Activated CD4-positive, alpha-beta T cell treated with anti-CD3 and anti-CD28 coated beads, Interleukin-2, amount 50 U/mL, for 16 hours (primary cell): ENCODE measurements at regions not wholly inside any gene's neighbourhood (a gene's known extent, or its start where the extent isn't known, plus 50 kb on each side); places are given as distances from the start of the nearest gene placed in this dataset.
"Not testable (repeated sequence)": the region's sequence is repeated elsewhere in the genome, so short reads cannot be mapped to it uniquely, and the experiment has no call there.

Experiments used
- DNase-seq: peaks from one replicate; pipeline ENCODE4 v3.0.0-alpha.2; 2020

DNA sequence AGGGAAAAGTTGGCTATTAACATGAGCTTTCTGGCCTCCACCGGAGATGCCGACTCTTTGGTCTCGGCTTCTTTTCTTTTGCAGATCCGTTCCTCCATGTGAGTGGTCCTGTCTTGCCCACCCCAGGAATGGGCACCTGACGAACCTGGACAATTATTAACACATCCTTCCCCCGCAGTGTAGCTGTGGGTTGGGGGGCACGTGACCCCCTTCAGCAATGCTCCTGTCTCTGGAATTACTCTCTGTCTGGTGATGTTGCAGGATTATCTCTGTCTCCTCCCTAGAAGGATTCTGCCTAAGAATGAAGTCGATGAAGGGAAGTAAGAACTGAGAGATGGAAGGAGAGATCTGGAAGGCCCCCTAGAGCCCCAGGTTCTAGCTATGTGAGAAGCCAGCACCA lies 115.2 kb upstream of the NPAS2 start:
- DNase-seq: no peak

DNA sequence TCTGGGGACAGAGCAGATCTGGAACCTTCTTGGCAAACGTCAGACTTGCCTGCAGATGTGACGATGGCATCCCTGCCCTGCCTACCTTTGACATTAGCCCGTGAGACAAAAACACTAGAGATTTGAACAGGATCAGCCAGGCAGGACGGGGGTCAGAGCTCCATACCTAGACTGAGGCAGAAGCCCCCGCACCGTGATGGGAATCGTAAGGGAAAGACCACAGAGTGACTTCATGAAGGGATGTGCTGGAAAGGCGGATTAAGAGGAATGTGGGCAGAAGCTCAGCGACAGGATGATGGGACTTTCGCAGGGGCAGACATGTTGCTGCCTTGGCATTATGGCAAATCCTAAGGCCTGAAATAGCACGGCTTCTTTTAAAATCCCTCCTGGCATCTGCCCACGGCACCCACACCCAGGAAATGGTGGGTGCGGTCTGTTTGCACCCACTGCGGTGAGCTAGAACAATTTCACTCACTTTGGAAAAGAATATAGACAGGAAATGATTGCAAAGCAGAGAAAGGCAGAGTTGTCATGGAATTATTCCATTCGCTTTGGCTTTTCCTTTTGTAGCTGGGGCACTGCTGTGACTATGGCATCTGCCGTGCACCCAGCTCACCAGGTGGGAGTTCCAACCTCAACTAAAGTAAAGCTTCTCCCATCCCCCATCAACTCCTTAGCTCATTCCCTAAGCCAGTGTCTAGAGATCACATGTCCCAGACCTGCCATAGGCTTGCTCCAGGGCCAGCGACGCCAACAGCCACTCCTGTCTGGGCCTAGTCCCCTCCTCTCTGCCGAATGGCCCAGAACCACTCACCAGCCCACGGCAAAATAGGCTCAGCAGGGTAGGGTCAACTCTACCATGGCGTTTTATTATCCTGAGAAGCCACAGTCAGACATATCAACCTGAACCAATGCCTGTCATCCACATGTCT lies 112.7 kb upstream of the NPAS2 start:
- DNase-seq: no peak

DNA sequence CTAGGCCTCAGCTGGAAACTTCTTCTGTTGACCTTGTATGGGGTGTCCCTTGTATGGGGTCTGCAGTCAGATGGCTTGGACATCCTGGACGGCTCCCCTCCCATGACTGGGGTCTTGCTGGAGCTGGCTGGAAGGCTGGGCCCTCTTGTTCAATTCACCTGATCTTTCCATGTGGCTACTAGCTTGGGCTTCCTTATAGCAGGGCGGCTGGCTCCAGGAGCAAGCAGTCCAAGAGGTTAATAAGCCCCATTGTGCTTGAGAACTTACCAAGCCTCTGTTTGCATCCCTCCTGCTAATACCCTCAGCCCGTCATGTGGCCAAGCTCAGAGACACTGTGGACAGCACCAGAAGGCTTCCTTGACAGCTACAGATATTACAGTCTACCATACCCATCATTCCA lies 111.6 kb upstream of the NPAS2 start:
- no peak for DNase-seq

DNA sequence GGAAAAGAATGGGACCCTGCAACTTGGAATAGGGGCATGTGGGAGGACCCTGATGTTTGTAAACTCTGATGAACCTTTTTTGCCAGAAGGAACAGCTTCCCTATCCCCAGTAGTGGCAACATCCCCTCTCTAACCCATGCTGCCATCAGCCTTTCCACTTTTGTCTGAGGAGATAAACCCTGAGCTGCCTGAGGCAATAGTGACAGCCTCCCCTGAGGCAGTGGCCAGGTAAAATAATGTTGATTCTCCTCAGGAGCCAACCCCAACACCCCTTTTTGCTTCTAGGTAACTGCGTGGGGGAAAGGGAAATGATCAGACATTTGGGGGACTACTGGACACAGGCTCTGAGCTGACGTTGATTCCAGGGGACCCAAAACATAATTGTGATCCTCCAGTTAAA lies 106.8 kb upstream of the NPAS2 start:
- DNase-seq: no peak

DNA sequence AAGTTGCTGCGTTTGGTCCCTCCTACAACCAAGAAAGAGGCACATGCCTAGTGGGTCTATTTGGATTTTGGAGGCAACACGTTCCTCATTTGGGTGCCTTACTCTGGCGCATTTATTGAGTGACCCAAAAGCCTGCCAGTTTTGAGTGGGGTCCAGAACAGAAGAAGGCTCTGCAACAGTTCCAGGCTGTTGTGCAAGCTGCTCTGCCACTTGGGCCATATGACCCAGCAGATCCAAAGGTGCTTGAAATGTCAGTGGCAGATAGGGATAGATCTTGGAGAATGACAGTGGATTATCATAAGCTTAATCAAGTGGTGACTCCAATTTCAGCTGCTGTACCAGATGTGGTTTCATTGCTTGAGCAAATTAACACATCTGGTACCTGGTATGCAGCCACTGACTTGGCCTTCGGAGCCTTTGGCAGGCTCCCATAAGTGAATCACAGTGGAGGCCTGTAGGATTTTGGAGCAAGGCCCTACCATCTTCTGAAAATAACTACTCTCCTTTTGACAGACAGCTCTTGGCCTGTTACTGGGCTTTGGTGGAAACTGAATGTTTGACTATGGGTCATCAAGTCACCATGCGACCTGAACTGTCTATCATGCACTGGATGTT lies 105.4 kb upstream of the NPAS2 start:
- DNase-seq: not testable (repeated sequence)

DNA sequence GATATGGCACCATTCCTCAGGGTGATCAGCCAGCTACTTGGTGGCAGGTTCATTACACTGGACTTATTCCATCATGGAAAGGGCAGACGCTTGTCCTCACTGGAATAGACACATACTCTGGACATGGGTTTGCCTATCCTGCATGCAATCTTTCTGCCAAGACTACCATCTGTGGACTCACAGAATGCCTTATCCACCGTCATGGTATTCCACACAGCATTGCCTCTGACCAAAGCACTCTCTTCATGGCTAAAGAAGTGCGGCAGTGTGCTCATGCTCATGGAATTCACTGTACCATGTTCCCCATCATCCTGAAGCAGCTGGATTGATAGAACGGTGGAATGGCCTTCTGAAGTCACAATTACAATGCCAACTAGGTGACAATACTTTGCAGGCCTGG lies 104.1 kb upstream of the NPAS2 start:
- DNase-seq: not testable (repeated sequence)

DNA sequence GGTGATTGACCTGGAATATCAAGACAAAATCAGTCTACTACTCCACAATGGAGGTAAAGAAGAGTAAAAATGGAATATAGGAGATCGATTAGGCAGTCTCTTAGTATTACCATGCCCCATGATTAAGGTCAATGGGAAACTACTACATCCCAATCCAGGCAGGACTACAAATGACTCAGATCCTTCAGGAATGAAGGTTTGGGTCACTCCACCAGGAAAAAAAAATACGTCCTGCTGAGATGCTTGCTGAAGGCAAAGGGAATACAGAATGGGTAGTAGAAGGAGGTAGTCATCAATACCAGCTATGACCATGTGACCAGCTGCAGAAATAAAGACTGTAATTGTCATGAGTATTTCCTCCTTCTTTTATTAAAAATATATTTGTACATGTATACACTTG lies 103.4 kb upstream of the NPAS2 start:
- DNase-seq: no peak

DNA sequence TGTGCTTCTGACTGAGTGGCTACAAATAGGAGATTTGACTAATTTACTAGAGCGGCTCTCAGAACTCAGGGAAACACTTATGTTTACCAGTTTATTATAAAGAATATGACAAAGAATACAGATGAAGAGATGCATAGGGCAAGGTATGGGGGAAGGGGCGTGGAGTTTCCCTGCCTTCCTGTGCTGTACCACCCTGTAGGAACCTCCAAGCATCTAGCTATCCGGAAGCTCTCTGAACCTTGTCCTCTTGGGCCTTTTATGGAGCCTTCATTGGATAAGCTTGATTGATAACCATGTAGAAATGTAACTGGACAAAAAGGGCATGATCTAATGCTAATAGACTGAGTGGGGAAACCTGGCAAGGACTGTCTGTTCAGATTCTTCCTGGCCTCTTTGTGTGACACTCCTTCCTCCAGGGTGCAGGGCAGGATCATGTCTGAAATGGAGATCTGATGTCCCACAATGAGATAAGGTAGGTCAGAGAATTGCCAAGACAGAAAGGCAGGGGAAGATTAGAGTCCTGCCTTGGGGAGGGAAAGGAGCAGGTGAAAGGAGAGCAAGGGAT lies 101.8 kb upstream of the NPAS2 start:
- no peak for DNase-seq

- no peak for DNase-seq
Measured at GRCh38 chr2:100720445-100720844, 99.5 kb upstream of the NPAS2 start.

DNA sequence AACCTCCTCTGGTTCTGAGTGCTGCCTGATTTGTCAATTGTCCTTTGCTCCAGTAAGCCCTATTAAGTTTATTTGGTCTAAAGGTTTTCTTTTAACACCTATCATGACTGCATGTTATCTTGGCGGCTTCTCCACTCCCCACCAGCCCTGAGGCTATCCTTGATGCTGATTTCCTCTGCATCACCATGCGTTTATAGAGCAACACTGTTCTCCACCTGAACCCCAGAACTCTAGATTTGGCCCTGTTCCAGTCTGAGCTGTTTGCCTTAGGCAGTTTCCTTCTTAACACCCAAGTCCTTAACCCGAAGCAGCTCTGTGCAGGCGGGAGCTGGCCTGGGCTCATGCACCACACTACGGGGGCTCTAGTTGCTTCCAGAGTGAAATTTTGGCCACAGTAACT lies 98.2 kb upstream of the NPAS2 start:
- no peak for DNase-seq

DNA sequence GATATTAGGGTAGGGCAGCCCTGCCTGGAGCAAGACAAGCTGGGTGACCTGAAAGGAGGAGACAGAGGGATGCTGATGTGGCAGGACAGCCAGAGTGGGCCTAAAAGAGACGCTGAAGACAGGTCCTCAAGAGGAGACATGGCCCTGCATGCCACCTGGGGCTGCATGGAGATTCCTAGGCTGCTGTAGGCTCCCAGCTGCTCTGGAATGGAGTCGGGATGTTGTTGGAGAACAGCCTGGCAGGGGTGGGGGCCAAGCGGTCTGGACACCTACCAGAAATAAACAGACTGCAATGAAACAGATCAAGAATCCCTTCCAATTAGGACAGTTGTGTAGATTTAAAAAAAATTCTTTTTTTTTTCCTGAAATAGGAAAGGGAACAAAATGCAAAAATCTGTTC lies 97.8 kb upstream of the NPAS2 start:
- DNase-seq: no peak

DNA sequence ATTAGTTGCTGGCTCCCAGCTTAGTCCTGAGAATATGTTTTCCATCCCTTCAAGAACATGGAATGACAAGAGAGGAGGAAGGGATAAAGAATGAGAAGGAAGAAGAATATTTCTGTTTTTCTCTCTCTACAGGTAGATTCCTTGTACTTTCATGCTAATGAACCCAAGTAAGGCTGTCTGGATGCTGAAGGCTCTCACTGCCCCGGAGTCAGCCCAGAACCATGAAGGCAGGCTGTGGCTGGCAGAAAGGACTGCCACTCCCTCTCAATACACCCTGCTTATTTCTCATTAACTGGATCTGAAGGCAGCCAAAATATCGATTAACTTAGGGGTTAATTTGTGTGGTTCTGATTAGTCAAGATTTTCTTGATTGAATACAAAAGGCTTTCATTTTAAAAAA lies 93.1 kb upstream of the NPAS2 start:
- no peak for DNase-seq

GRCh38 chr2:100730290-100730868 lies 89.6 kb upstream of the NPAS2 start:
- DNase-seq: peak; percentile 28

DNA sequence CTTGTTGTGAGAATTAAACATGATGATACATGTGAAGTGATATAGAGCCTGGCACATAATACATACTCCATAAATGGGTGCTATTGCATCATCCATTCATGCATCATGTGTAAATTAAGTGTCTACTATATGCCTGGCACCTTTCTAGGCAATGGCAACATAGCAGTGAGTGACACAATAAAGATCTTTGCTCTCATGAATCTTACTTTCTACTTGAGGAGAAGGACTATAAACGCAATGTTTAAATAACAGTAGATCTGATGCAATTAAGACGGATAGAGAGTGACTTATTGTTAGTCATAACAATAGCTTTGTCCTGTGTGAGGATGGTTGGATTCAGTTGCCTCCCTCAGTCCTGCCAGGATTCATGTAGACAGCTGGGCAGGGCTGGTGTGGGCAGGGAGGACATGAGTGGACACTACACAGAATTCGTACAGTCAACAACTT lies 88.4 kb upstream of the NPAS2 start:
- DNase-seq: no peak

DNA sequence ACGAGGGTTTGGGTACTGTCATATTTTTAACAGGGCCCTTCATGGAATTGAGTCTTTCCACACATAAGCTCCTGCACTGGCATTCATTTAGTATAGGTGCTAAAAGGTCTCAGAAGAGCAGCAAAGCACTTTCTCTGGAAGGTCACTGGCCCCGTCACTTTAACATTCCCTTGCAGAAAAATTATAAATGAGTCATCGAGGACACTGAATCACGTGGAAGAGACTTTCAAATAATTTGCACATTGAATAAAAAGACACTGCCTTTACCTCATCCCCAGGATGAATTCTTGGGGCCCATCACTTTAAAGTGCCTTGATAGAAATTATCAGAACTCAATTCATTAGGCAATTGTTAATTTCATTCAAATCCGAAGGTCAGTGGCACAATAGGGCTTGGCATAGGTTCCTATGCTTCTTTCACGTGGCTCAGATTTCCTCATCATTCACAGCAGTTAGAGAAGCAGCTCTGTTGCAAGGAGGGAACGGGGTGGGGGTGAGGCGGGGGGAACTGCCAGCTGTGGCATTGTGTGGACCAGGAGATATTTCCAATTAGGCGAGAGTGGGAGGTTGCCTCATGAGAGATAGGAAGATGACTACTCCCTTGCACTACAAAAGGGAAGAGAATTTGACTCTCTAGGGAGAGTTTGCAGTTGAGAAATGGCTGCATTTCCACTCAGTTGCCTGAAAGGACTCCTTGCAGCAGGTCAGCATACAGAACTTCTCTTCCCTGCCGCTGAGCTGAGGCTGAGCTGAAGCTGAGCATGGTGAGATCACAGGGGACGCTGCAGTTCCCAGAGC lies 86.3 kb upstream of the NPAS2 start:
- no peak for DNase-seq

GRCh38 chr2:100736121-100736915 lies 83.6 kb upstream of the NPAS2 start:
- DNase-seq: no peak

GRCh38 chr2:100739735-100740432 lies 80.1 kb upstream of the NPAS2 start:
- DNase-seq: no peak

- peak; percentile 14 for DNase-seq
Measured at GRCh38 chr2:100741880-100742276, 78.1 kb upstream of the NPAS2 start.

DNA sequence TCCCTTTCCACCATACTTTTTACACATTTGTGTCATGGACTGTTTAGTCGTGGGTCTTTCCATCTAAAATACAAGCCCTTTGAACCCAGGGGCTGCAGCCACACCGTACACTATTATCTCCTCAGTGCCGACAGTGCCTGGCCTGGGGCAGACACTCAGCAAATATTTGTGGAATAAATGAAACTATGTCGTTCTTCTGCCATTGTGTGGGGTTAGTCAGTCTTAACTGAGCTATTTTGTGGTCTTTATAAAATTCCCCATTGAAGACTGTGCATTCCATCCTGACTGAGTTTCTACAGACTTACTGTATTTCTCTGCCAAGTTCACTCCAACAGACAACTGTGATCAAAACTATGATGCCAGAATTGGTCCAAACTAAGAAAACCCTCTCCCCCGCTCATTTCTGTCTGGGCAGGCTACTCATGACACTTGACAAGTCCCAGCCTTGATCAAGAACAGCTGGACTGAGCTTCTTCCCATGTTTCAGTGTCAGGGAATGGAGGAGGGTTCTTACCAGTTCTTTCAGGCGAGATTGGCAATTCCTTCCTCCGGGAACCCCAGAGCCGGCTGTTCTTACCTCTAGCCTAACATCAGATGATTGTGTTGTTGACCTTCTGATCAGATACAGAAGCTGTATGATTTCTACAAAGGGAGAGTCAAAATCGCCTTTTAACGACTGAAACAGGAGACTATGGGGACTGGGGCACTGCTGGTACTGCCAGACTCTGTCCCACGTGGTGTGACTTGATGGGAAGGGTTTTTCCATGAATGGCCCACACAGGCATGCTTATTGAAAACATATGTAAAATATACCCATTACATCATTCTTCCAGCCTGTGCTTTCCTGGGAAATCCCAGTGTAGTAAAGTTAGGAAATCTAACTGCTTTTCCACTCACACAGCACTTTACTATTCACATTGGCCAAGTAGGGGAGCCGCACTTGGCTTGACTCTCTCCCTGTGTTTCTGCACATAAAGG lies 77.4 kb upstream of the NPAS2 start:
- DNase-seq: no peak

GRCh38 chr2:100743741-100744140 lies 76.2 kb upstream of the NPAS2 start:
- DNase-seq: no peak
